GM03348 (cell line): ENCODE measurements at regions not wholly inside any gene's neighbourhood (a gene's known extent, or its start where the extent isn't known, plus 50 kb on each side); places are given as distances from the start of the nearest gene placed in this dataset.
A peak's percentile ranks its signal among the peaks of the same experiment; 100 is the strongest.

Experiments used
- DNase-seq: peaks from one replicate; pipeline ENCODE4 v3.0.0; 2012; ENCODE audit warnings: low spot score

- DNase-seq: no peak
Measured at GRCh38 chr6:9481292-9482029, 933.4 kb downstream of the TFAP2A start.

- DNase-seq: no peak
Measured at GRCh38 chr6:9468277-9468676, 946.6 kb downstream of the TFAP2A start.

DNA sequence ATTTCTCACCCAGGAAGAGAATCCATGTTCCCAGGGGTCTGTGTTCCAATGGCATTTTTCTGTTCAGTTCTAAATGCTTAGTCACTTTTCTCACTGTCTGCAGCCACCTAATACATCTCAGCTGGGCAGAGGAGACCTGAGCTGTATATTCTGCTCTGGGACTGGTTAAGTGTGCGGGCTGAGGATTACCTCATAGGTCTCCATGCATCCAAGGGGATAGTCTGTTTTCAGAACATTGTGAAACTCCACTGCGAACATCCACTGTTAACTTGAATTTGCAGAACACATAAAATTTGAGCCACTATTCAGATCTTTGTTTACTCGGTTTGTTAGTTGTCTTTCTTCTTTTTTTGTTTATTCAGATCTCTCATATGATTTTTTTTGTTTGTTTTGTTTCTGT, 947.1 kb downstream of the TFAP2A start:
- DNase-seq: peak; percentile 59

GRCh38 chr6:9464583-9464982, 950.3 kb downstream of the TFAP2A start:
- DNase-seq: no peak

GRCh38 chr6:9463311-9463710, 951.6 kb downstream of the TFAP2A start:
- DNase-seq: no peak

DNA sequence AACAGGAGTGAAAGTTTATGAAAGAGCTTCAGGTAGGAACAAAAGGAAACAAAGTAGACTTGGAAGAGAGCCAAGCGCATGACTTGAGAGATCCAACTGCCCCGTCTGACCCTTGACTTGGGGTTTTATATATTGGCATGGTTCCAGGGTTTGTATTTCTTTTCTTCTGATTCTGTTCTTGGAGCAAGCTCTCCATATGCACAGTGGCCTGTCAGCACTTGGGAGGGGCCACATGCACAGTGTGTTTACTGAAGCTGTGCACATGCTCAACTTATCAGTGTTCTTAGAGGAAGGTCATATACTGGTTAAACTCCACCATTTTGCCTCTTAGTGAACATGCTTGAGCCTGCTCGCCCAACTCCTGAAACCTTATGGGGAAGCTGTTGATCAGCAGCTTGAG, 953.7 kb downstream of the TFAP2A start:
- DNase-seq: no peak

DNA sequence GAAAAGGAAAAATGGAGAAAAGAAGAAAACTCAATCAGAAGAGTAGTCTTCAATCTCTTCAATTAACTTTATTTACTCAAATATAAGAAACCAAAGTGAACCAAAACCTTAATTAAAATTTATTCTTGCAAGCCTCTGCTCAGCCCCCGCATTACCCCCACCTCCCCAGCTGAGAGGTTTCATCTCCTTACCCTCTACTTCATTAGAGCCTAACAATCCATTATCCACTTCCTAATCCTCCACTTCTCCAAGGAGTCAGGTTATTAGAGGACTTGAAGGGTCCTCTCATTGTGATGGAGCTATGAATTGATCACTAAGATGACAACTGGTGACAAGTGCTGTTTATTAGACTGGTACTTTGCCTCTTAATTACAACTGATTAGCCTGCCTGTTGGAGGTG, 956.5 kb downstream of the TFAP2A start:
- DNase-seq: no peak

- DNase-seq: no peak
Measured at GRCh38 chr6:9455864-9456658, 958.8 kb downstream of the TFAP2A start.

DNA sequence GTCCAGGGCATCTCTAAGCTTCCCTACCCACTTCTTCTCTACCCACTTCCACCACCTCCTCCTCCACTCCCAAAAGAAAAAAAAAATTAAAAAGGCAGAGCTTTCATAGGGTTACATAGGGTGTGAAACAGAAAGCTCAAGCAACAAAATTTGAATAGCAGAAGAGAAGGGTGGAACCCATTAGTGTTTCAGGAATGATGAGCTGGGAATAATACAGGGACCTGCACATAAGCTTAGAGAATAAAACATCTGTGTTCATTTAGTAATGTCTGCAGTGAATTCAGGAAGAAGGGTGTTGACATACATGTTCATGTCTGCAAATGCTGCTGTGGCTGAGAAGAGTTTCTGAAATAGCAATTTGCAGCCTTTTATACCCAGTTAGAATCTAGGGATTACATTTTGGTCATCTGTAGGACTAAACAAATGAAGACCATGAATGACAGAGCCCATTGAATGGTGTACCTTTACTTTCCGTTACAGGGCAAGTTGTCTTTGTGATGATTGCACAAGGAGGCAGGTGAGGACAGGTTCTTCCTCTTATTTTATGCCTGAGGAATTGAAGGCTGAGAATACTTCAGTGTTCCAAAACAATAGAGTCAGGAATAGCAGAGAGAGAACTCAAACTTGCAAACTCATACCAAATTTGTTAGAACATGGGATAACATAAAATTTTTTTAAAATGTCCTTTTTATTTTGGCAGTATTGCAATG, 975.1 kb downstream of the TFAP2A start:
- DNase-seq: no peak

DNA sequence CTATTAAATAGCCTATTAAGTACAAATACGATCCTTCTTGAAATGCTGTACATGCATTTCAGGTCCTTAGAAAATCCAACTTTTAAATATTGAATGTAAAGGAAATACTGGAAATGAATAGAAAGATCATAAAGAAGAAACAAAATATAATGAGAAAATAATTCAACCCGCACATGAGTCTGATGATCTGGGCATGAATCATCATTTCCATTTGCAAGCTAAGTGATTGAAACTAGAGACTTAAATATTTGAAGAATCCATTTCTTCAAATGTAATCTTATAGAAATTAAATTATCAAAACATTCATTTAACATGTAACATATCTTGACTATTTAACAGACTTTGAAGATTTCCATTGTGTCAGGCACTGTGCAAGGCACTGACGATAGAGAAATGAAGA, 977.0 kb downstream of the TFAP2A start:
- peak; percentile 6 for DNase-seq

DNA sequence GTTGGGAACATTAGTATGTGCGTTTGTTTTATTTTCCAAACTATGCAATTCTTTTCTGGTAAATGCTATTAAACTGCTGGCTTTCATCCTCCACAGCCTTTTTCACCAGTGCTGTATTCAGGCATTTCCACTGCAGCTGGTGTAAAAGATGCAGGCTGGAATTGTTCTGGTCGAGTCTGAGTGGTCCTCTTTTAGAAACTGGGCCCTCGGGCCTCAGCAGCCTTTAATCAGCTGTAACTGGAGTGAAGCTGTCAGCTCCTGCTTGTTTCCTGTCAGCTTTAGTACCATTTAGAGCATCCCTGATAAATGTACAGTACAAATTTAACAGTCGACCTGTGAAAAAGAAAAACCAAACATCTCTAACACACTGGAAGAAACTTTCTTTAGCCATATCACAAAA, 979.6 kb downstream of the TFAP2A start:
- DNase-seq: no peak

GRCh38 chr6:9431945-9432344, 982.9 kb downstream of the TFAP2A start:
- no peak for DNase-seq

- DNase-seq: no peak
Measured at GRCh38 chr6:9428421-9429172, 986.3 kb downstream of the TFAP2A start.

DNA sequence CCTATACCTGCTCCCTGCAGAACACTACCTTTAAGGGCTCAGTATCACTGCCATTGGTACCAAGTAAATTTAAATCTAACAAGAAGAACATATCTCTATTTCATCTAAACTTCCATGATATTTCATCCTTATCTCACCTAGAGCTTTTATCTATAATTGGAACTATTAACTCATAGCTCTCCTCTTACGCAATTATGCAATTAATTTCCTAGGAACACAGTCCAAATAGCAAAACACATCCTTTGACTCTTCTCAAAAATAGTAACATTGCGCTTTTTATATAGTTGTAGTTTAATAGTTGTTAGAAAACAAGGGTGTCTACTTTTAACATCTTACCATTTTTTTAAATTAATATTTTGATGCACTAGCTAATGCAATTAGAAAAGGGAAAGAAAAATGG, 986.8 kb upstream of the SLC35B3 start:
- no peak for DNase-seq

GRCh38 chr6:9420316-9421015, 985.1 kb upstream of the SLC35B3 start:
- no peak for DNase-seq

GRCh38 chr6:9417400-9417799, 982.1 kb upstream of the SLC35B3 start:
- no peak for DNase-seq

DNA sequence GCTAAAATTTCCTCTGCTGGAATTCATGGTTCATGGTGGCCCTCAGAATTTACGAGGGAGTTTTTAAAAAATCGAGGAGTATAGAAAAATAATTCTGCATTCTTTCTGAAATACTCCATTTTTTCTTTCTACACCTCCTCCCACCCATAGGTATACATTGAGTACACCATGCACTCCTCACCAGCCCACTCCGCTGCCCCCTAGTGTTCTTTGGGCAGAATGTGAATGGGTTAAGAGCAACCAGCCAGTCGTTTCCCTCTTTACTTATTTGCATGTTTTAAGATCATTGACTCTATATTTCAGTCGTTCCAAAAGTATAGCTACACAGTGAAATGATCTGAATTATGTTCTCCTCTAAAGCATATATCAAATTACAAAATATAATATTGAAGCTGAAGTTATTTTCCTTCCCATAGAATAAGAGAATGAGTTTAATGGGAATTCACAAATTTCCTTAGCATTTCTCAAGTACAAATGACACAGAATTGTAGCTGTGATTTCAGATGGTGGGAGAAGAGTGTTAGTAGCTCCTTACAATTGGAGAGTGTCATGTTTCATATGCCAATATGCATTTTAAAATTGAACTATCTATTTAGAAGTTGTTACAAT, 977.7 kb upstream of the SLC35B3 start:
- no peak for DNase-seq

- no peak for DNase-seq
Measured at GRCh38 chr6:9409126-9409525, 973.8 kb upstream of the SLC35B3 start.

GRCh38 chr6:9408402-9409117, 973.2 kb upstream of the SLC35B3 start:
- DNase-seq: no peak

DNA sequence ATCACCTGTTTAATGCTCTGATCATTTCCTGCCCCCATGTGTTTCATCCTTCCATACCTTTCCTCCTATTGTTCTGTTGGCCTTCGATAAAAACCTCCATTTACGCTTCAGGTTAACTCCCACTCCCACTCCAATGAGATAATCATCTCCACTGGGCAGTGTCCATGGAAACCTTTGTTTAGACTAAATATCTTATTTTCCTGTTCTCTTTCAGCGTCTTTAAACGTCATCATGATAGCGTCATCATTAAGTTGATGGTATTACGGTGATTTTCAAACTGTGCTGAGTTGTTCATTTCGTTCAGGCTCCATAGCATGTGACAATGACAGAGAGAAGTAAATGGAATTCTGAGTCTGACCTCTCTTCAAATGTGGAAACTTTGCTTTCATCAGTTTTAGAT, 970.5 kb upstream of the SLC35B3 start:
- no peak for DNase-seq

DNA sequence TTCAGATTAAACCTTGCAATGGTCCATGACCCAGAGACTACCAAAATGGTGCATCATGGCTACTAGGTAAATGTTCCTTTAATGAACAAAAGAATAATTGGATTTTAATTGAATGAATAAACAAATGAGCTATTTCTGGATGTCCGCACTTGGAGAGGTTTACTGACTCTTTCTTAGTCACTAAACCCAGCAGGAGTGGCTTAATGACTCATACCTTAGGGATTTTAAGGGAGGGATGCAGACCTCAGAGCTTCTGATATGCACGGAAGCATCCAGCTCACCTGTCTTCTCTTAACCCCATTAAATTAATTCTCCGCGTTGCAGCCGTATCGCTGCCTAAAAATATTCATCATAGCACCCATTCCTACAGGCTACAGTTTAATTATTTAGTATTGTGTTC, 970.0 kb upstream of the SLC35B3 start:
- DNase-seq: peak; percentile 36
